Astrocyte of the spinal cord (primary cell): ENCODE measurements at regions not wholly inside any gene's neighbourhood (a gene's known extent, or its start where the extent isn't known, plus 50 kb on each side); places are given as distances from the start of the nearest gene placed in this dataset.

Source experiments
- DNase-seq: peaks from one replicate; pipeline ENCODE4 v3.0.0; 2011; ENCODE audit warnings: low read depth, low spot score
- H3K4me3 ChIP-seq: 2 replicates; pipeline ENCODE4 v1.5.1; 2011; ENCODE audit warnings: low read depth, mild to moderate bottlenecking, low read length, moderate library complexity
- in situ Hi-C: cut with HindIII; loops from 2 replicates; pipeline ENCODE4 v1.10.0; 2017; ENCODE audit warnings: low sequenced_read_pairs
- TF ChIP-seq, protein P1 (sequence below): IDR thresholded peaks from 2 replicates; pipeline ENCODE4 v1.5.1; 2012; ENCODE audit warnings: low read depth, mild to moderate bottlenecking, low read length, inconsistent platforms

GRCh38 chr4:126338548-126338947 is 1023.8 kb downstream of the FAT4 start:
- TF ChIP-seq, protein P1, sequence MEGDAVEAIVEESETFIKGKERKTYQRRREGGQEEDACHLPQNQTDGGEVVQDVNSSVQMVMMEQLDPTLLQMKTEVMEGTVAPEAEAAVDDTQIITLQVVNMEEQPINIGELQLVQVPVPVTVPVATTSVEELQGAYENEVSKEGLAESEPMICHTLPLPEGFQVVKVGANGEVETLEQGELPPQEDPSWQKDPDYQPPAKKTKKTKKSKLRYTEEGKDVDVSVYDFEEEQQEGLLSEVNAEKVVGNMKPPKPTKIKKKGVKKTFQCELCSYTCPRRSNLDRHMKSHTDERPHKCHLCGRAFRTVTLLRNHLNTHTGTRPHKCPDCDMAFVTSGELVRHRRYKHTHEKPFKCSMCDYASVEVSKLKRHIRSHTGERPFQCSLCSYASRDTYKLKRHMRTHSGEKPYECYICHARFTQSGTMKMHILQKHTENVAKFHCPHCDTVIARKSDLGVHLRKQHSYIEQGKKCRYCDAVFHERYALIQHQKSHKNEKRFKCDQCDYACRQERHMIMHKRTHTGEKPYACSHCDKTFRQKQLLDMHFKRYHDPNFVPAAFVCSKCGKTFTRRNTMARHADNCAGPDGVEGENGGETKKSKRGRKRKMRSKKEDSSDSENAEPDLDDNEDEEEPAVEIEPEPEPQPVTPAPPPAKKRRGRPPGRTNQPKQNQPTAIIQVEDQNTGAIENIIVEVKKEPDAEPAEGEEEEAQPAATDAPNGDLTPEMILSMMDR: no peak
- DNase-seq: no peak
- in situ Hi-C loops: no loop called here
- H3K4me3 ChIP-seq: no peak overlapping the region

- DNase-seq: no peak
- no peak overlapping the region for H3K4me3 ChIP-seq
- TF ChIP-seq, protein P1: no peak
- in situ Hi-C loops: no loop called here
Observed at GRCh38 chr4:126341927-126342326, 1027.2 kb downstream of the FAT4 start.

- in situ Hi-C loops: no loop called here
- no peak for DNase-seq
- TF ChIP-seq, protein P1: no peak
- H3K4me3 ChIP-seq: no peak overlapping the region
Observed at GRCh38 chr4:126344472-126344871, 1029.7 kb downstream of the FAT4 start.

- in situ Hi-C loops: no loop called here
Observed at GRCh38 chr4:126346654-126347053, 1031.9 kb downstream of the FAT4 start.

GRCh38 chr4:126354784-126355183 is 1040.0 kb downstream of the FAT4 start:
- TF ChIP-seq, protein P1: no peak
- DNase-seq: no peak
- H3K4me3 ChIP-seq: no peak overlapping the region
- in situ Hi-C loops: no loop called here

More at GRCh38 chr4:126346654-126347053, 1031.9 kb downstream of the FAT4 start:
- TF ChIP-seq, protein P1: no peak
- H3K4me3 ChIP-seq: no peak overlapping the region
- no peak for DNase-seq

DNA sequence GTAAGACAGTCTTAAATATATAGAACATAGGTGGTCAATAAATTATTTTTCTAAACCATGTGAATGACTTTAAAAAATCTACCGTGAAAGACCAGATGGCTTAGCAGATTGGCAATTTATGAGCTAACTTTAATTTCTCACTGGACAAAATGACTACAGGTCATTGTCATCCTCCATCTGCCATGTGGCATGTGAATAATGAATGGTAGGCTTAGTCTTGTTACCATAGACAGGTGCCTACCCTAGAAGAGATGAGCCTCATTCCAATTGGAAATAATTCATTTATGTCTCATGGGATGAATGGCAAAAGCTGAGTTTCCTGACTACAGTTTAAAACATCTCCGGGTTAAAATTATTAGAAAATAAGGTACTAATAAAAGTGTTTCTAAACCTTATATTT is 1043.3 kb downstream of the FAT4 start:
- DNase-seq: no peak
- no peak overlapping the region for H3K4me3 ChIP-seq
- TF ChIP-seq, protein P1: no peak
- in situ Hi-C loops: no loop called here

GRCh38 chr4:126361287-126361686 is 1046.5 kb downstream of the FAT4 start:
- in situ Hi-C loops: no loop called here
- H3K4me3 ChIP-seq: no peak overlapping the region
- DNase-seq: no peak
- TF ChIP-seq, protein P1: no peak
